Caco-2 (cell line): ENCODE measurements at regions not wholly inside any gene's neighbourhood (a gene's known extent, or its start where the extent isn't known, plus 50 kb on each side); places are given as distances from the start of the nearest gene placed in this dataset.

Source experiments
- BruUV-seq: library from RNA; stranded (reverse); fragments of 400-500 nt; replicated peaks from 2 replicates; lab custom pipeline; 2021; lab: Mats Ljungman, UMichigan
- CTCF ChIA-PET: fragments of 300-600 bp; sonication (Branson Sonifier 250); formaldehyde crosslinking; loops from one replicate; lab custom pipeline; 2022; ENCODE audit warnings: antibody characterized with exemption; lab: Charles Lee
- POLR2A ChIA-PET: fragments of 300-600 bp; sonication (Branson Sonifier 250); formaldehyde crosslinking; loops from one replicate; lab custom pipeline; 2022; ENCODE audit warnings: antibody characterized with exemption; lab: Charles Lee
- DNase-seq, 2 experiments: peaks; one replicate each; pipeline versions ENCODE4 v3.0.0 to v3.0.0-alpha.2; 2020 to 2022
- H3K27me3 ChIP-seq: replicated peaks from 2 replicates; pipeline ENCODE4 v1.6.0; 2011; ENCODE audit warnings: low read length; ENCODE audit not compliant: control insufficient read depth, insufficient read depth
- H3K36me3 ChIP-seq: 2 replicates; pipeline ENCODE4 v1.5.1; 2011; ENCODE audit warnings: low read length; ENCODE audit not compliant: control insufficient read depth, insufficient read depth
- H3K4me1 ChIP-seq: fragments of 250-450 bp; sonication (Bioruptor Pico); 2 replicates; pipeline ENCODE4 v1.5.1; 2020; ENCODE audit warnings: mild to moderate bottlenecking
- H3K4me3 ChIP-seq: 2 replicates; pipeline ENCODE4 v1.5.1; 2011; ENCODE audit warnings: low read depth, mild to moderate bottlenecking, control low read depth, low read length
- H3K9me3 ChIP-seq: fragments of 250-450 bp; sonication (Bioruptor Pico); 2 replicates; pipeline ENCODE4 v1.5.1; 2020; ENCODE audit warnings: mild to moderate bottlenecking, moderate library complexity
- H3K27ac Mint-ChIP-seq: one replicate; pipeline ENCODE4 v1.8.0; 2022; ENCODE audit warnings: mixed read lengths; ENCODE audit not compliant: unreplicated experiment
- H3K27me3 Mint-ChIP-seq: one replicate; pipeline ENCODE4 v1.8.0; 2022; ENCODE audit warnings: mixed read lengths; ENCODE audit not compliant: insufficient read depth, unreplicated experiment
- H3K36me3 Mint-ChIP-seq: one replicate; pipeline ENCODE4 v1.8.0; 2022; ENCODE audit warnings: mild to moderate bottlenecking, mixed read lengths; ENCODE audit not compliant: insufficient read depth, unreplicated experiment
- H3K4me1 Mint-ChIP-seq: one replicate; pipeline ENCODE4 v1.8.0; 2022; ENCODE audit warnings: low read depth, mixed read lengths; ENCODE audit not compliant: unreplicated experiment
- H3K4me3 Mint-ChIP-seq: one replicate; pipeline ENCODE4 v1.8.0; 2022; ENCODE audit warnings: mild to moderate bottlenecking, moderate library complexity, mixed read lengths; ENCODE audit not compliant: unreplicated experiment
- H3K9me3 Mint-ChIP-seq: one replicate; pipeline ENCODE4 v1.8.0; 2022; ENCODE audit warnings: mixed read lengths; ENCODE audit not compliant: unreplicated experiment
- intact Hi-C: fragments of 100-400 bp; cut with micrococcal nuclease; formaldehyde crosslinking; loops from one replicate; pipeline ENCODE4 v1.10.0; 2022; ENCODE audit not compliant: unreplicated experiment
- TF ChIP-seq, protein P1 (sequence below), 2 experiments: fragments of 200-600 bp in 1 of 2; IDR thresholded peaks; 1 replicate in 1 of 2; 2 replicates in 1 of 2; pipeline versions ENCODE4 v1.5.1 to v1.8.0; 2011 to 2022; ENCODE audit warnings: antibody characterized with exemption in 1 of 2, control low read depth in 1 of 2, inconsistent platforms in 1 of 2, low read depth in 1 of 2, low read length in 1 of 2, mild to moderate bottlenecking in 1 of 2, moderate library complexity in 1 of 2; ENCODE audit not compliant: insufficient read depth in 1 of 2, severe bottlenecking in 1 of 2, unreplicated experiment in 1 of 2

DNA sequence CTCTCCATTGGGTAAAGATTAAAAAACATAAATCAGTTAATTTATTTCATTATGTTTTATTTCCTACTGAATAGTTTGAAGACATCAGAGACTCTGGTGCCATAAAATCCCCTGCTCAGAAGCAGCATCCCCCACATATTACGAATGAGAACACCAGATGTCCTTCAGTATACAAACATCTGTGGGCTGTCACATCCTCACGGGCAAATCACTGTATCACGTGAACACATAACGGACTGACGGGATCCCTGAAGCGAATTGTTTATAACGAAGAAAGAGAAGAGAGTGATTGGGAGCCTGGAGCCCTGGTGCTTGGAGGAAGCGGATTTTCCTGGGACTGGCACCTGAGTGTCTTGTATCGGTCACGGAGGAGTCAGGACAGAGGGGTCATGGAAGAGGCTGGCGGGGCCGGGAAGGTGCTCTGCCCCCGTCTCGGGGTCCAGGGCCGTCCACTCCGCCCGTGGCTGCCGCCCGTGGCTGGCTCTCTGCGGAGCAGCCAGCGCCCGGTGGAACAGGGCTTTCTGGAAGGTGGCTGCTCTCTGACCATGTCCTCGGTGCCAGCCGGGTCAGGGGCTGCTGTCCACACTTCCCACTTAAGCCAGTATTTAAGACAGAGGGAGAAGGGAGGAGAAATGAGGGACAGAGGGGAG lies 452.7 kb upstream of the FAT1 start:
- TF ChIP-seq, protein P1, sequence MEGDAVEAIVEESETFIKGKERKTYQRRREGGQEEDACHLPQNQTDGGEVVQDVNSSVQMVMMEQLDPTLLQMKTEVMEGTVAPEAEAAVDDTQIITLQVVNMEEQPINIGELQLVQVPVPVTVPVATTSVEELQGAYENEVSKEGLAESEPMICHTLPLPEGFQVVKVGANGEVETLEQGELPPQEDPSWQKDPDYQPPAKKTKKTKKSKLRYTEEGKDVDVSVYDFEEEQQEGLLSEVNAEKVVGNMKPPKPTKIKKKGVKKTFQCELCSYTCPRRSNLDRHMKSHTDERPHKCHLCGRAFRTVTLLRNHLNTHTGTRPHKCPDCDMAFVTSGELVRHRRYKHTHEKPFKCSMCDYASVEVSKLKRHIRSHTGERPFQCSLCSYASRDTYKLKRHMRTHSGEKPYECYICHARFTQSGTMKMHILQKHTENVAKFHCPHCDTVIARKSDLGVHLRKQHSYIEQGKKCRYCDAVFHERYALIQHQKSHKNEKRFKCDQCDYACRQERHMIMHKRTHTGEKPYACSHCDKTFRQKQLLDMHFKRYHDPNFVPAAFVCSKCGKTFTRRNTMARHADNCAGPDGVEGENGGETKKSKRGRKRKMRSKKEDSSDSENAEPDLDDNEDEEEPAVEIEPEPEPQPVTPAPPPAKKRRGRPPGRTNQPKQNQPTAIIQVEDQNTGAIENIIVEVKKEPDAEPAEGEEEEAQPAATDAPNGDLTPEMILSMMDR (IDR thresholded peaks at IDR 0.05; ENCODE audit: insufficient read depth in 1 of 2, low read depth in 1 of 2, low read length in 1 of 2, severe bottlenecking in 1 of 2, unreplicated experiment in 1 of 2): no peak
- Histone ChIP-seq H3K27me3 (no peaks in the 10 kb centered on the region), H3K9me3 (no peaks in the 10 kb centered on the region), H3K4me1 (no peaks in the 10 kb centered on the region), H3K36me3 (no peaks in the 10 kb centered on the region), H3K4me3 (no peak overlapping the region)
- Mint-ChIP-seq H3K36me3 (no peaks in the 10 kb centered on the region), H3K4me1 (no peaks in the 10 kb centered on the region), H3K4me3 (no peak overlapping the region), H3K27me3 (peaks cover 3% of the 10 kb centered on the region), H3K9me3 (no peaks in the 10 kb centered on the region), H3K27ac (no peak overlapping the region)
- POLR2A ChIA-PET: no interaction called here
- intact Hi-C loops: no loop called here
- DNase-seq: no peak
- CTCF ChIA-PET: no interaction called here
- BruUV-seq: no TSS peak

DNA sequence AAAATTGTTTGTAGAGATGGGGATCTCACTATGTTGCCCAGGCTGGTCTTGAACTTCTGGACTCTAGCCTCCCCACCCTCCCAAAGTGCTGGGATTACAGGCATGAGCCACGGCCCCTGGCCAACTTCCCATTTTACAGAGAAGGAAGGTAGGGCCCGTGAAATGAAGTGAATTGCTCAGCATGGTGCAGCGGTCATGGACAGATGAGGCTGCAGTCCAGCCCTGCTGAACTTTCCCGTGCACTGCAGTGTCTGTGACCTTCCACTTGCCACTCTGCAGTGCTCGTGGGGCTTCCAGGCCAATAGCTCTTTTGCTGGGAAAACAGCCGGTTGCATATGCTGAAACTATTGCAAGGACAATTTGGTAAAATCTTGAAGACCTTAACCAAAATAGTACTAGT lies 454.4 kb upstream of the FAT1 start:
- H3K27me3 Mint-ChIP-seq: no peaks in the 10 kb centered on the region
- BruUV-seq: no TSS peak
- no peak overlapping the region for H3K27ac Mint-ChIP-seq
- Histone ChIP-seq H3K4me1 (no peaks in the 10 kb centered on the region), H3K36me3 (no peaks in the 10 kb centered on the region), H3K9me3 (no peaks in the 10 kb centered on the region), H3K4me3 (no peak overlapping the region), H3K27me3 (no peaks in the 10 kb centered on the region)
- H3K4me1 Mint-ChIP-seq: no peaks in the 10 kb centered on the region
- ChIA-PET CTCF (no interaction called here), POLR2A (no interaction called here)
- H3K4me3 Mint-ChIP-seq: no peak overlapping the region
- H3K36me3 Mint-ChIP-seq: no peaks in the 10 kb centered on the region
- TF ChIP-seq, protein P1 (IDR thresholded peaks at IDR 0.05; ENCODE audit: insufficient read depth in 1 of 2, low read depth in 1 of 2, low read length in 1 of 2, severe bottlenecking in 1 of 2, unreplicated experiment in 1 of 2): no peak
- no peaks in the 10 kb centered on the region for H3K9me3 Mint-ChIP-seq
- no peak for DNase-seq
- intact Hi-C loops: no loop called here

DNA sequence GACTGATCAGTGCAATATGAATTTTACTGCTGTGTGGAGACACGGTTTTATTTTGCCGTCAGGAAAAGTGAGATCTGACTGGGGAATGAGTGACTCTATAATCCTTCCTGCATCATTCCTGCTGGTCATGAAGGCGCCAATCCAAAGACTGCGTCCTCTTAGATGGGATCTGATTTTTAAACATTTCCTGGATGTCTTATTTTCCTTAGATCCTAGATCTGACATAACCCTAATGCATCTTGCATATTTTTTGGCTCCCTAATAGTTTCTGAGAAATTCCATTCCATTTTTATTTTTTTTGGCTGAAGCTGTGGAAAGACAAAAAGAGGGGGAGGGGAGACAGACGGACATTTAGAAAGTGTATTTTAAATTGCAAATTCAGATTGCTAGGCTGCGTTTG lies 454.9 kb upstream of the FAT1 start:
- Mint-ChIP-seq H3K4me3 (no peak overlapping the region), H3K27me3 (no peaks in the 10 kb centered on the region), H3K27ac (no peak overlapping the region), H3K9me3 (no peaks in the 10 kb centered on the region), H3K4me1 (no peaks in the 10 kb centered on the region), H3K36me3 (no peaks in the 10 kb centered on the region)
- TF ChIP-seq, protein P1 (IDR thresholded peaks at IDR 0.05; ENCODE audit: insufficient read depth in 1 of 2, low read depth in 1 of 2, low read length in 1 of 2, severe bottlenecking in 1 of 2, unreplicated experiment in 1 of 2): no peak
- Histone ChIP-seq H3K4me1 (no peaks in the 10 kb centered on the region), H3K9me3 (no peaks in the 10 kb centered on the region), H3K36me3 (no peaks in the 10 kb centered on the region), H3K27me3 (no peaks in the 10 kb centered on the region), H3K4me3 (no peak overlapping the region)
- ChIA-PET CTCF (no interaction called here), POLR2A (no interaction called here)
- no peak for DNase-seq
- intact Hi-C loops: no loop called here
- no TSS peak for BruUV-seq
